GM21786 (cell line): ENCODE measurements at regions not wholly inside any gene's neighbourhood (a gene's known extent, or its start where the extent isn't known, plus 50 kb on each side); places are given as distances from the start of the nearest gene placed in this dataset.
"Not testable (repeated sequence)": the region's sequence is repeated elsewhere in the genome, so short reads cannot be mapped to it uniquely, and the experiment has no call there.

Experiments
- ATAC-seq: cut with Tn5 transposase; IDR thresholded peaks from one replicate; pipeline ENCODE4 v1.9.1; 2021; ENCODE audit not compliant: unreplicated experiment

- ATAC-seq = no peak
These were observed 305.8 kb downstream of the MDFIC start for GRCh38 chr7:115227473-115228235.

GRCh38 chr7:115226410-115226809 lies 304.5 kb downstream of the MDFIC start:
- ATAC-seq = no peak

- ATAC-seq = no peak
These were observed 303.0 kb downstream of the MDFIC start for GRCh38 chr7:115224922-115225321.

GRCh38 chr7:115223959-115224358 lies 302.1 kb downstream of the MDFIC start:
- no peak for ATAC-seq

- ATAC-seq = no peak
These were observed 299.6 kb downstream of the MDFIC start for GRCh38 chr7:115221456-115221855.

- ATAC-seq = no peak
These were observed 296.2 kb downstream of the MDFIC start for GRCh38 chr7:115218076-115218475.

- no peak for ATAC-seq
These were observed 295.5 kb downstream of the MDFIC start for GRCh38 chr7:115217373-115217772.

GRCh38 chr7:115216652-115217051 lies 294.8 kb downstream of the MDFIC start:
- ATAC-seq = no peak

- ATAC-seq = no peak
These were observed 289.3 kb downstream of the MDFIC start for GRCh38 chr7:115211171-115211570.

GRCh38 chr7:115210552-115210951 lies 288.7 kb downstream of the MDFIC start:
- no peak for ATAC-seq

- ATAC-seq = no peak
These were observed 287.0 kb downstream of the MDFIC start for GRCh38 chr7:115208710-115209560.

GRCh38 chr7:115206374-115206773 lies 284.5 kb downstream of the MDFIC start:
- not testable (repeated sequence) for ATAC-seq

- no peak for ATAC-seq
These were observed 276.2 kb downstream of the MDFIC start for GRCh38 chr7:115198143-115198542.

GRCh38 chr7:115195208-115195607 lies 273.3 kb downstream of the MDFIC start:
- ATAC-seq = no peak

GRCh38 chr7:115191526-115191925 lies 269.6 kb downstream of the MDFIC start:
- ATAC-seq = no peak

- ATAC-seq = no peak
These were observed 261.6 kb downstream of the MDFIC start for GRCh38 chr7:115183431-115184057.

GRCh38 chr7:115178835-115179234 lies 256.9 kb downstream of the MDFIC start:
- ATAC-seq = no peak

- no peak for ATAC-seq
These were observed 255.9 kb downstream of the MDFIC start for GRCh38 chr7:115177823-115178222.

- no peak for ATAC-seq
These were observed 255.2 kb downstream of the MDFIC start for GRCh38 chr7:115177103-115177502.

- not testable (repeated sequence) for ATAC-seq
These were observed 250.5 kb downstream of the MDFIC start for GRCh38 chr7:115172397-115172796.

GRCh38 chr7:115153769-115154477 lies 232.0 kb downstream of the MDFIC start:
- no peak for ATAC-seq
